EL (cell line): ENCODE measurements at regions not wholly inside any gene's neighbourhood (a gene's known extent, or its start where the extent isn't known, plus 50 kb on each side); places are given as distances from the start of the nearest gene placed in this dataset.
"Not testable (repeated sequence)": the region's sequence is repeated elsewhere in the genome, so short reads cannot be mapped to it uniquely, and the experiment has no call there.

Experiments
- DNase-seq: peaks from one replicate; pipeline ENCODE4 v3.0.0-alpha.2; 2016

DNA sequence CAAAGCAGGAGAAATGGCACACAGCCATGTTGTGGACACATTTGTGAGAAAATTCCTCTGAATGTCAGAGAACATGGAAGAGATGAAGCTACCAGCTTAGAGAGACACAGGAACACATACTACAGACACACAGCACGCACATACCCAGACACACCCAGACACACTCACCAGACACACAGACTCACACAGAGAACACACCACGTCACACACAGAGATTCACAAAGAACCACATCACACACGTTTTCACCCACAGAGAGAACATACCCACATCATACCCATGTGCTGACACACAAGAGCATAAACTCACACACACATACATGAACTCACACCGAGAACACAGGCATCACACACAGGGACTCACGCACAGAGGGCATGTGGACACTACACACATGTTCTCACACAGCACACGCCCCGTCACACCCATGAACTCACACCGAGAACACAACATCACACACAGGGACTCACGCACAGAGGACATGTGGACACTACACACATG is 124.9 kb downstream of the METRNL start:
- no peak for DNase-seq

DNA sequence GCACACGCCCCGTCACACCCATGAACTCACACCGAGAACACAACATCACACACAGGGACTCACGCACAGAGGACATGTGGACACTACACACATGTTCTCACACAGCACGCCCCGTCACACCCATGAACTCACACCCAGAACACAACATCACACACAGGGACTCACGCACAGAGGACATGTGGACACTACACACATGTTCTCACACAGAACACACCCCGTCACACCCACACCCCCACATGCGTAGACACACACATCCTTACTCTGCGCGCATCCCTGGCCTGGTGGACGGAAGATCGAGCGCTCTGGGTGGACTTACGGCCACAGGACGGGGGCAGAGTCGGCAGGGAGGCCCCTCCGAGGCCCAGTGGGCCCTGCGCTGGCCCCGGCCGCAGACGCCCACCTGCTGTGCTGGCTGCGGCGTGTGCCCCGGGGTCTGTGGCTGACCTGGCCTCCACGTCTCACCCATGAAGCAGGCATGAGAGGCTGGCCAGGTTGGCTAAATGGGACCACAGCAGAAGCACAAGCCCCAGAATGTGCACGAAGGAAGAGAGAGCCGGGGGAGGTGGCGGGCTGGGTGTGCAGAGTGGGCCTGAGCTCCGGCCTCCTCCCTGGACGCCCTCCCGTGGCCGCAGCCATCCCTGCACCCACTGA is 125.5 kb downstream of the METRNL start:
- DNase-seq, result not testable (repeated sequence)

DNA sequence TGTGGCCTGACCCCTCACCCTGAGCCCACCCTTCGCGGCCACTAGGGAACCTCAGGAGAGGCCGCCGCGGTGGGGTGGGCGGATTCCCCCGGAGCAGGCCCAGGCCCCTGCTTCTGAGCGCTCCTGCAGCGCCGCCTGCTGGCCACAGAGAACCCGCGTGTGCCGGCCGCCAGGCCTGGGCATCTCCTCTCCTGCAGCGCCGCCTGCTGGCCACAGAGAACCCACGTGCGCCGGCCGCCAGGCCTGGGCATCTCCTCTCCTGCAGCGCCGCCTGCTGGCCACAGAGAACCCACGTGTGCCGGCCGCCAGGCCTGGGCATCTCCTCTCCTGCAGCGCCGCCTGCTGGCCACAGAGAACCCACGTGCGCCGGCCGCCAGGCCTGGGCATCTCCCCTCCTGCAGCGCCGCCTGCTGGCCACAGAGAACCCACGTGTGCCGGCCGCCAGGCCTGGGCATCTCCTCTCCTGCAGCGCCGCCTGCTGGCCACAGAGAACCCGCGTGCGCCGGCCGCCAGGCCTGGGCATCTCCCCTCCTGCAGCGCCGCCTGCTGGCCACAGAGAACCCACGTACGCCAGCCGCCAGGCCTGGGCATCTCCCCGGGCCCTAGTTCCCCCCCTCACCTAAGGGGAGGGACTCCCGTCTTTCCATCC is 126.1 kb downstream of the METRNL start:
- DNase-seq, result not testable (repeated sequence)

DNA sequence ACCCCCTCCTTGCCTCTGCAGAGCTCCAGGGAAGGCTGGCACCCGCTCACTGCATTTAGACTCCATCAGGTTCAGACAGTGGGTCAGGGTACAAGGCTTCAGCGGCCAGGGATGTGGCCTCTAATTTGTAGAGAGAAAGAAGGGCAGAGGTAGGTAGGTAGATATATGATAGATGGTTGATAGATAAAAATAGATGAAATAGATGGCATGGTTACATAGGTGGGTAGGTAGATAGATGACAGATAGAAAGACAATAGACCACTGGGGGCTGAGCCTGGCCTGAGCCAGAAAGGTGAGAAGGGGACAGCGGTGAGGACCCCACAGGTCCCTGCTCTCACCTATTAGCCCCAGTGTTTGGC is 126.6 kb downstream of the METRNL start:
- not testable (repeated sequence) for DNase-seq

DNA sequence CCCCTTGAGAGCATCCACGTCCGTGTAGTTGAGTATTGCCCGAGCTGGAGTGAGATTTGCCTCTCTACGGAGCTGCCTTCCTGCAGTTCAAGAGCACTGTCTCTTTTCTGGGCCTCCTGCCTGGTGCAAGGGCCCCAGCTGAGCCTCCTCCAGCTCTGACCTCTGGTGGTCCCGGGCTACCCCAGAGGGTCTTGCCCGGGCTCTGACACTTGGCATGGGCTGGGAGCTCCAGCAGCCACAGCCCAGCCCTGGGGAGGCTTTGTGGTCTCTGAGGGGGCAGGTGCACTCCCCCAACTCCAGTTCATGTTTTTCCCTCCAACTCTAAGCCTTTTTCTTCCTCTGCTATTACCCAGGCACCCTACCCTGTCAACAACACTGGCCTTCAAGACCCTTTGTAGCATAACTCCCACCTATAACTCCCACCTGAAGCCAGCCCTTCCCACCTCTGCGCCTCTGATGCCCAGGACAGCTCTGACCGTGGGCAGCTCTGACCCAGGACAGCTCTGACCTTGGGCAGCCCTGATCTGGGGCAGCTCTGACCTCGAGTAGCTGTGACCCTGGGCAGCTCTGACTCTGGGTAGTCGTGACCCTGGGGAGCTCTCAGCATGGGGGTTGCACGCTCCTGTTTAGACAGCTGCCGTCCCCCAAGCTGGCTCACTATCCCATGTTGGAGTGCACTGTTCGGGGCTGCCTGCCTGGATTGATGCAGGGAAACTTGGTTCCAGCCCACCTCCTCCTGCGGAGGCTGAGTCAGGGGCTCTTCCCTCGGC is 127.6 kb downstream of the METRNL start:
- not testable (repeated sequence) for DNase-seq

DNA sequence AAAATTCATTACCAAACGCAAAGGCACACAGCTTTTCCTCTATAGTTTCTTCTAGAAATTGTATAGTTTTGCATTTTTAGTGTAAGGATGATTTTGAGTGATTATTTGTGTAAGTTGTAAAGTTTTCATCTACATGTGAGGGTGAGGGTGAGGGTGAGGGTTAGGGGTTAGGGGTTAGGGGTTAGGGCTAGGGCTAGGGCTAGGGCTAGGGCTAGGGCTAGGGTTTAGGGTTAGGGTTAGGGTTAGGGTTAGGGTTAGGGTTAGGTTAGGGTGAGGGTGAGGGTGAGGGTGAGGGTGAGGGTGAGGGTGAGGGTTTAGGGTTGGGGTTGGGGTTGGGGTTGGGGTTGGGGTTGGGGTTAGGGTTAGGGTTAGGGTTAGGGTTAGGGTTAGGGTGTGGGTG is 167.6 kb downstream of the METRNL start:
- peak; percentile 49 for DNase-seq
